ENCODE measurements at regions not wholly inside any gene's neighbourhood (a gene's known extent, or its start where the extent isn't known, plus 50 kb on each side); places are given as distances from the start of the nearest gene placed in this dataset.

DNA sequence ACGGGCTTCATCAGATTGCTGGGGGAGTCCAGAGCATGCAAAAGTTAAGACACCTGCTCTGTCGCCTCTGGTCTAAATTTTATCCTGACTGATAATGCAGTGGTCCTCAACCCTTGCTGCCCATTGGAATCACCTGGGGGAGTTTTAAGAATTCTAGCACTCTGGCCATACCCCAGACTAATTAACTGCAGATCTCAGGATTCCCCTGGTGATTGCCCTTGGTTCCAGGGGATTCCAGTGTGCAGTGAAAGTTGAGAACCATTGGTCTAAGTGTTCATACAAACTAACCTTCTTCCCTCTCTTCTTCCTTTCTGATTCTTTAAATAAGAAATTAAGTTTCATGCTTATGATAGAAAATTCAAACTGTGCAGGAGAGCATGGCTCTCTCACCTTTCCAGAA, 105.7 kb upstream of the MGAT5 start:
- no peak overlapping the region for H3K4me3 ChIP-seq
- no peaks in the 10 kb centered on the region for H3K27me3 ChIP-seq (ENCODE audit: insufficient read depth)
- peaks cover 46% of the 10 kb centered on the region for H3K4me1 Mint-ChIP-seq
- no peaks in the 10 kb centered on the region for H3K9me3 Mint-ChIP-seq
- H3K4me3 Mint-ChIP-seq, result no peak overlapping the region
- peaks cover 5% of the 10 kb centered on the region; the same call in 1 of the 2 replicates for H4K20me1 ChIP-seq (replicated peaks; ENCODE audit: insufficient read depth)
- H3K36me3 ChIP-seq (ENCODE audit: insufficient read depth), result no peaks in the 10 kb centered on the region
- no peak overlapping the region for H3K27ac Mint-ChIP-seq
- H3K79me2 ChIP-seq (replicated peaks; ENCODE audit: insufficient read depth), result peaks cover 71% of the 10 kb centered on the region
- no peaks in the 10 kb centered on the region for H3K9me2 ChIP-seq (ENCODE audit: insufficient read depth)
- TF ChIP-seq CTCF (conservative IDR thresholded peaks at IDR 0.05; ENCODE audit: low read depth in 2 of 2) (no peak), ZNF331 (CRISPR knock-in tag; IDR thresholded peaks at IDR 0.05; ENCODE audit: low read depth) (no peak)
- H3K27me3 Mint-ChIP-seq (ENCODE audit: insufficient read depth, low read depth, poor library complexity), result peaks cover 9% of the 10 kb centered on the region
- peaks cover 13% of the 10 kb centered on the region for H3K36me3 Mint-ChIP-seq (ENCODE audit: low read depth)
- no peak for DNase-seq (ENCODE audit: low spot score)
- H3K4me1 ChIP-seq (ENCODE audit: insufficient read depth), result peaks cover 21% of the 10 kb centered on the region
- H3K27ac ChIP-seq (ENCODE audit: low read depth), result no peak overlapping the region
- ATAC-seq, result no peak
- no peak overlapping the region for H2AFZ ChIP-seq
- H3F3A ChIP-seq (replicated peaks; ENCODE audit: low read depth), result no peaks in the 10 kb centered on the region
- H3K4me2 ChIP-seq, result no peak overlapping the region

- Histone ChIP-seq H3K4me3 (no peak overlapping the region), H4K20me1 (replicated peaks; ENCODE audit: insufficient read depth) (peaks cover 5% of the 10 kb centered on the region; the same call in 1 of the 2 replicates), H3K4me2 (no peak overlapping the region), H3F3A (replicated peaks; ENCODE audit: low read depth) (no peaks in the 10 kb centered on the region), H3K27ac (ENCODE audit: low read depth) (no peak overlapping the region), H3K79me2 (replicated peaks; ENCODE audit: insufficient read depth) (peaks cover 77% of the 10 kb centered on the region), H2AFZ (no peak overlapping the region), H3K27me3 (ENCODE audit: insufficient read depth) (no peaks in the 10 kb centered on the region), H3K9me2 (ENCODE audit: insufficient read depth) (no peaks in the 10 kb centered on the region), H3K4me1 (ENCODE audit: insufficient read depth) (peaks cover 18% of the 10 kb centered on the region), H3K36me3 (ENCODE audit: insufficient read depth) (no peaks in the 10 kb centered on the region)
- peaks cover 44% of the 10 kb centered on the region for H3K4me1 Mint-ChIP-seq
- H3K27ac Mint-ChIP-seq, result no peak overlapping the region
- no peak overlapping the region for H3K4me3 Mint-ChIP-seq
- H3K36me3 Mint-ChIP-seq (ENCODE audit: low read depth), result peaks cover 13% of the 10 kb centered on the region
- peaks cover 6% of the 10 kb centered on the region for H3K27me3 Mint-ChIP-seq (ENCODE audit: insufficient read depth, low read depth, poor library complexity)
- ATAC-seq (no peak), DNase-seq (ENCODE audit: low spot score) (no peak)
- H3K9me3 Mint-ChIP-seq, result no peaks in the 10 kb centered on the region
- TF ChIP-seq ZNF114 (CRISPR knock-in tag; IDR thresholded peaks at IDR 0.05) (no peak), JUNB (IDR thresholded peaks at IDR 0.05; ENCODE audit: unreplicated experiment) (no peak), EZH2 (IDR thresholded peaks at IDR 0.05; ENCODE audit: low read depth, unreplicated experiment) (no peak), EZH2phosphoT487 (IDR thresholded peaks at IDR 0.05; ENCODE audit: unreplicated experiment) (no peak), REST (IDR thresholded peaks at IDR 0.05; ENCODE audit: unreplicated experiment) (no peak), POLR2AphosphoS5 (IDR thresholded peaks at IDR 0.05; ENCODE audit: low read depth) (no peak), STAT1 (IDR thresholded peaks at IDR 0.05; ENCODE audit: unreplicated experiment) (no peak), CTCF (conservative IDR thresholded peaks at IDR 0.05; ENCODE audit: low read depth in 2 of 2) (no peak), ZNF331 (CRISPR knock-in tag; IDR thresholded peaks at IDR 0.05; ENCODE audit: low read depth) (no peak), NANOG (IDR thresholded peaks at IDR 0.05; ENCODE audit: borderline replicate concordance) (no peak)
Observed at GRCh38 chr2:134148843-134149472, 104.9 kb upstream of the MGAT5 start.

Data from GM23338 (cell line).